Psoas muscle (tissue), 7 donors: ENCODE measurements at regions not wholly inside any gene's neighbourhood (a gene's known extent, or its start where the extent isn't known, plus 50 kb on each side); places are given as distances from the start of the nearest gene placed in this dataset.

Experiments
- ATAC-seq, 4 donors: fragments of 200-7000 bp; cut with Tn5 transposase; one replicate each; pipeline ENCODE4 v1.9.1; 2020; ENCODE audit warnings: moderate library complexity in 3 of 4, mild to moderate bottlenecking in 2 of 4
- DNase-seq, 2 donors: peaks; one replicate each; pipeline ENCODE4 v3.0.0-alpha.2; 2020
- H3K27ac ChIP-seq: fragments of 200-600 bp; one replicate; pipeline ENCODE4 v1.8.0; 2022
- H3K27me3 ChIP-seq, 3 donors: fragments of 200-600 bp in 1 of 3; one replicate each; pipeline versions ENCODE4 v1.6.1 to v1.8.0; 2013 to 2022; ENCODE audit warnings: low read length in 2 of 3, mild to moderate bottlenecking in 2 of 3, moderate library complexity in 1 of 3; ENCODE audit not compliant: insufficient read depth in 3 of 3
- H3K36me3 ChIP-seq, 2 donors: fragments of 200-600 bp in 1 of 2; one replicate each; pipeline versions ENCODE4 v1.6.1 to v1.8.0; 2013 to 2022; ENCODE audit warnings: low read depth in 1 of 2, mild to moderate bottlenecking in 1 of 2, moderate library complexity in 1 of 2; ENCODE audit not compliant: insufficient read depth in 1 of 2
- H3K4me1 ChIP-seq: fragments of 200-600 bp; one replicate; pipeline ENCODE4 v1.8.0; 2022
- H3K4me3 ChIP-seq: fragments of 200-600 bp; one replicate; pipeline ENCODE4 v1.8.0; 2022; ENCODE audit warnings: mild to moderate bottlenecking
- H3K9me3 ChIP-seq: fragments of 200-600 bp; one replicate; pipeline ENCODE4 v1.8.0; 2022
- WGBS, 3 donors: extraction: QIAGEN DNeasy Blood & Tissue Kit; methylation state at CpG; one replicate each; pipeline versions ENCODE4 v1.1.6 to v1.1.7; 2013; 5-methylcytosine and 5-hydroxymethylcytosine counted together
- intact Hi-C, 2 donors: fragments of 100-400 bp; cut with DNase I; formaldehyde crosslinking; loops; one replicate each; pipeline versions ENCODE4 v1.11.0 to v1.14.2; 2022
- TF ChIP-seq, protein P1 (sequence below): fragments of 200-600 bp; IDR thresholded peaks from one replicate; pipeline ENCODE4 v1.8.0; 2022; ENCODE audit warnings: antibody characterized with exemption
- donor health status: healthy with polysubstance abuse.
- donor health status: DM: no; HTN: no; CAD: no; lungs with moderate emphysema.
- donor health status: Bipolar disorder and iron deficiency.
- donor health status: healthy.
- donor health status: DM: yes; HTN: yes; CAD: no.
- donor health status: DM: no; HTN: no; CAD: no.
- donor health status: DM: yes; HTN: yes; CAD: no.

DNA sequence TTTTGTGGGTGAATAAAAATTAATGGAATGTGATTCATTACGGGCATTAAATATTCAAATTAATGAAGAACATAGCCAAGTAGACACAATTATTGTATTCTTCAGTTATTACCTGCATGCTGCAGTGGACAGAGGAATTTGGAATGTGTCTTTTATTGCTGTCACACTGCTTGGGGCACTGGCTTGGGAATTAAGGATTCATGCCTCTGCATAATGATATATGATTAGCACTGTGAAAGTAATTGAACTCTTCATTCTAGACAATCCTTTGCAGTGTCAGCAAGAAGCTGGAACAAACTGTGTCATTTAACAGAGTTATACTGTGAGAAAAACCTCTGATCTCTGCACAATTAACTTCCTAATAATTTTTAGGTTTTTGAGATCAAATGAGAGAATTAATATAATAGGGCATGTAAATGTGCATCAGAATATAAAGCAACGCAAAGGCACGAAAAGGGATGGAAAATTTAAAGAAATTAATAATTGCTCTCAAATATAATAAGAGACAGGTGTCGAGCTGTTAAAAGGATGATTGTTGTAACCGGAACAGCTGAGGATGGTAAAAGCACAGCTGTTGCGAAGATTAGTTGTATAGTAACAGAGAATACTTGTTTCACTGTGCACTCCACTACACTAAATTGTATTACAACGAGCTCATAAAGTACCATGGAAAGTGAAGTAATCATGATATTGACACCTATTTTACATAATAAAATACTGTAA lies 235.1 kb upstream of the MIR17HG start:
- H3K27me3 ChIP-seq, result no peaks in the 10 kb centered on the region
- H3K4me3 ChIP-seq, result no peak overlapping the region
- no peaks in the 10 kb centered on the region for H3K4me1 ChIP-seq
- DNase-seq, result no peak
- no peak for ATAC-seq
- H3K36me3 ChIP-seq, result no peaks in the 10 kb centered on the region
- TF ChIP-seq, protein P1, sequence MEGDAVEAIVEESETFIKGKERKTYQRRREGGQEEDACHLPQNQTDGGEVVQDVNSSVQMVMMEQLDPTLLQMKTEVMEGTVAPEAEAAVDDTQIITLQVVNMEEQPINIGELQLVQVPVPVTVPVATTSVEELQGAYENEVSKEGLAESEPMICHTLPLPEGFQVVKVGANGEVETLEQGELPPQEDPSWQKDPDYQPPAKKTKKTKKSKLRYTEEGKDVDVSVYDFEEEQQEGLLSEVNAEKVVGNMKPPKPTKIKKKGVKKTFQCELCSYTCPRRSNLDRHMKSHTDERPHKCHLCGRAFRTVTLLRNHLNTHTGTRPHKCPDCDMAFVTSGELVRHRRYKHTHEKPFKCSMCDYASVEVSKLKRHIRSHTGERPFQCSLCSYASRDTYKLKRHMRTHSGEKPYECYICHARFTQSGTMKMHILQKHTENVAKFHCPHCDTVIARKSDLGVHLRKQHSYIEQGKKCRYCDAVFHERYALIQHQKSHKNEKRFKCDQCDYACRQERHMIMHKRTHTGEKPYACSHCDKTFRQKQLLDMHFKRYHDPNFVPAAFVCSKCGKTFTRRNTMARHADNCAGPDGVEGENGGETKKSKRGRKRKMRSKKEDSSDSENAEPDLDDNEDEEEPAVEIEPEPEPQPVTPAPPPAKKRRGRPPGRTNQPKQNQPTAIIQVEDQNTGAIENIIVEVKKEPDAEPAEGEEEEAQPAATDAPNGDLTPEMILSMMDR, result no peak
- 29 to 39% (median 32%) methylated on average over 7 of the region's 7 CpGs for WGBS, 3 donors
- no peaks in the 10 kb centered on the region for H3K9me3 ChIP-seq
- no peak overlapping the region for H3K27ac ChIP-seq
- intact Hi-C loops, result no loop called here

DNA sequence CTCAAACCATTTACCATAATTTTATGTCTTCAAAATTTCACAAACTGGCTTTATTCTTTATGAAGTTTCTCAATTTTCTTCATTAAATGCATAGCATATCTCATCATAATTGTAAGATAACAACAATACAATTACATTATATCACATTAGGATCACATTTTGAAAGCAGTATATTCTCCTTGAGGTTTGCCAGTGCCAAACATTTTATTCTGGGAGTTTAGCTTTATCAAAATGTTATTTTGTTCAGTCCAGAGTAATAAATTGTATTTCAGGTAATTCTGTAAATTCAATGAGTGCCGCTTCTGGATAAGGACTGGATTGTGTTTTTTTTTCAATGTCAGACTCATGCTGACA lies 234.6 kb upstream of the MIR17HG start:
- DNase-seq (no peak), ATAC-seq (no peak)
- Histone ChIP-seq H3K9me3 (no peaks in the 10 kb centered on the region), H3K27me3 (no peaks in the 10 kb centered on the region), H3K4me3 (no peak overlapping the region), H3K4me1 (no peaks in the 10 kb centered on the region), H3K36me3 (no peaks in the 10 kb centered on the region), H3K27ac (no peak overlapping the region)
- TF ChIP-seq, protein P1, result no peak
- WGBS, 3 donors, result 67 to 92% (median 76%) methylated on average over 1 of the region's 1 CpG
- intact Hi-C loops, result no loop called here

DNA sequence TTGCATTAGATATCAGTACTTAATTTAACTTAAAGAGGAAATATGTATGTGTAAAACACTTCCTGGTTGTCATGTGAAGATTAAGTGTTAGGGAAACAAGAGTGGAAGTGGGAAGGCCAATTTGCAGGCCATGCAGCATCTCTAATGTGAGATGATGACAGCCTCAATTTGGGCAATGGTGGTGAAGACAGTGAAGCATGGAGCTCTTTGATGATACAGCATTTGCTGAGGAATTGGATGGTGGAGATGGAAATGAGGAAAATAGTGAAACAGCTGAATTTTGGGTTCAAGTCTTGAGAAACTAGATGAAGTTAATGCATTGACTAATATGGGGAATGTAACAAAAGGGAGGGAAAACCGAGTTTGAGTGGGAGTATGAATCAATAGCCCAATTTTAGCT lies 231.7 kb upstream of the MIR17HG start:
- TF ChIP-seq, protein P1, result no peak
- Histone ChIP-seq H3K4me1 (no peaks in the 10 kb centered on the region), H3K9me3 (no peaks in the 10 kb centered on the region), H3K27me3 (no peaks in the 10 kb centered on the region), H3K27ac (no peak overlapping the region), H3K4me3 (no peak overlapping the region), H3K36me3 (no peaks in the 10 kb centered on the region)
- WGBS, 3 donors, result 92 to 100% (median 97%) methylated on average over 1 of the region's 1 CpG
- DNase-seq (no peak), ATAC-seq (no peak)
- intact Hi-C loops, result no loop called here

DNA sequence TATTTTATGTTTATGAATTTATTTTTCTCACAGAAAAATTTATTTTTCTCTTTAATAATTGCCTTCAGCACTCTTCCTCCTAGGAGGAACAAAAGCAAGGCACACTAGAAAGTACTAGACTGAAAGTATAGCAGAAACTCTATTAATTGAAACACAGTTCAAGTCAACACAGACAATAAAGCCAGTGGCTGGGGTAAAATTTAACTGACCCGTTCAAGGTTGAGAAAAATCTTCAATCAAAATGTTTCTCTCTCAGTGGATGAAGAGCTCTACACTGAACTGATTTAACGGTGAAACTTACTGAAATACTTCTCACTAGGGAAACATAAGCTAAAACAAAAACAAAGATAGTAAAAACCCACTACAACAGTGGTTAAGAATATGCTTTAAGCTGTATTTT lies 230.1 kb upstream of the MIR17HG start:
- no peak for DNase-seq
- no peak overlapping the region for H3K4me3 ChIP-seq
- TF ChIP-seq, protein P1, result no peak
- H3K9me3 ChIP-seq, result no peaks in the 10 kb centered on the region
- intact Hi-C loops, result no loop called here
- 66 to 71% (median 67%) methylated on average over 2 of the region's 2 CpGs for WGBS, 3 donors
- no peak for ATAC-seq
- no peaks in the 10 kb centered on the region for H3K27me3 ChIP-seq
- no peaks in the 10 kb centered on the region for H3K4me1 ChIP-seq
- no peaks in the 10 kb centered on the region for H3K36me3 ChIP-seq
- no peak overlapping the region for H3K27ac ChIP-seq

DNA sequence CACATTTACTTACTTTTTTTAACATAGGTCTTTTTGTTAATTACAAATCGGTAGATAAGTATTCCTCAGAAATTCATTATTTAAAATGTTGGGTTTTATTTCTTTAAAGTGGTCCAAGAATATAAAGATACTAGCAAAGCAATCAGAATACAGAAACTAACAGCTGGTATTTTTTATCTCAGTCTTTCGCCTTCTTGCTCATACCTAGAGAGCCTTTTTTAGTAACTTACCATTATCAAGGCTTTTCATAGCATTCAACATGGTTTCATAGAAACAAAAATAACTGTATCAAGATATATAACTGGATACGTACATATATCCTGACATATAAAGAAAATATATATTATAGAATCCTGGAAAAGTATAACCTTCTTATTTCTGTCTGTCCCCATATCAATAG lies 227.8 kb upstream of the MIR17HG start:
- no peaks in the 10 kb centered on the region for H3K27me3 ChIP-seq
- H3K9me3 ChIP-seq, result no peaks in the 10 kb centered on the region
- DNase-seq (no peak), ATAC-seq (no peak)
- no peaks in the 10 kb centered on the region for H3K4me1 ChIP-seq
- TF ChIP-seq, protein P1, result no peak
- no peak overlapping the region for H3K4me3 ChIP-seq
- H3K27ac ChIP-seq, result no peak overlapping the region
- 94 to 98% (median 95%) methylated on average over 3 of the region's 3 CpGs for WGBS, 3 donors
- no peaks in the 10 kb centered on the region for H3K36me3 ChIP-seq
- intact Hi-C loops, result no loop called here
